M059J (cell line): ENCODE measurements at regions not wholly inside any gene's neighbourhood (a gene's known extent, or its start where the extent isn't known, plus 50 kb on each side); places are given as distances from the start of the nearest gene placed in this dataset.

ENCODE experiments used
- DNase-seq: peaks from one replicate; pipeline ENCODE4 v3.0.0-alpha.2; 2012; ENCODE audit warnings: low read depth

DNA sequence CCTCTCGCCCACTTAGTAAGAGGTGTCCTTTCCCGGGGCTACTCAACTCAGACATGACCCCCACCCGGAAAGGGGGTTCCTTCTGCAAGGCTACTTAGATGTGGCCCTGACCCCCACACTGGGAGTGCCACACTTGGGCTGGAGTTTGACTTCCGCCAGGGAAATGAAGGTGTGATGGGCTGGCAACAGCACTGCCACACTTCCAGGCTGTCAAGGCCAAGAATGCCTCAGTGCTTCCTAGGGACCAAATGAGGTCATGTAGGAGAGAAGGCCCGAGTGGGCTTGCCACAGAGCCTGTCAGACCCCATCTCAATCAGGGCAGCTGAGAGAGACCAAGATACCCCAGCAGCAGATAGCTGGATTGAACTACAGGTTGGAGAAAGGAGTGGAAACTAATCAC is 55.5 kb downstream of the DRD1 start:
- no peak for DNase-seq

DNA sequence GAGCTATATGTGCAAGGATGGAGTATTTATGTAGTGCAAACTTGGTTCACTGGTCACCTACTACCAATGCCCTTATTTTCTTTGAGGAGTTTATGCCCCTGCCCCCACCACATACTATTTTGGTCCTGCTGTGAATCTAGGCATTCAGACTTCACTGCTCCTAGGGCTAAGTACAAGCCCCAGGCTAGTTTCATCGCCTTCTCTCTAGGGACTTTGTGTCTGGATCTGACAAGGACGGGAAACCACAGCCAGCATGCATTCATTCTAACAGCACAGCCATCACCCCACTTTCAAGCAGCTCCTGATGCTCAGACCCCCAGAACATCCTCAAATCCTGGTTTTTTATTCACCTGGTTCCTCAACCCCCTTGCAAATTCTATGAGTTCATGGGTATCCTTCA is 56.8 kb downstream of the DRD1 start:
- DNase-seq: peak; percentile 16

DNA sequence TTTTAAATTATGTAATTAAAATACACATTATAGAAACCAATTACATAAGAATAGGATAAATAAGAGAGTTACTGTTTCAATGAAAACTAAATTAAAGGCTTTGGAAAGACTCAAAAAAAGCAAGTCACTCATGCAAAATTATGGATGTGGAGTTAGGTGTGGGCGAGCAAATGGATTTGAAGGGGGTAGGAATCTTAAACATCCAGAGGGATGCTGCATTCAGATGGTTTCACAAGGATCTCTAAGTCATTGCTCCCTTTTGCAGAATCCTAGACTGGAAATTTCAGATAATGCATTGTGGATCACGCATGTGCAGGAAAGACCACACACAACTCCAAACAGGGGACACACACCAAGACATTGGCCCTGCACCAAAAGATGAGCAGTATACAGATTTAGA is 57.5 kb downstream of the DRD1 start:
- no peak for DNase-seq

GRCh38 chr5:175385691-175386362 is 58.2 kb downstream of the DRD1 start:
- DNase-seq: peak; percentile 96

- DNase-seq: peak; percentile 71
Measured at GRCh38 chr5:175384724-175385552, 59.0 kb downstream of the DRD1 start.

DNA sequence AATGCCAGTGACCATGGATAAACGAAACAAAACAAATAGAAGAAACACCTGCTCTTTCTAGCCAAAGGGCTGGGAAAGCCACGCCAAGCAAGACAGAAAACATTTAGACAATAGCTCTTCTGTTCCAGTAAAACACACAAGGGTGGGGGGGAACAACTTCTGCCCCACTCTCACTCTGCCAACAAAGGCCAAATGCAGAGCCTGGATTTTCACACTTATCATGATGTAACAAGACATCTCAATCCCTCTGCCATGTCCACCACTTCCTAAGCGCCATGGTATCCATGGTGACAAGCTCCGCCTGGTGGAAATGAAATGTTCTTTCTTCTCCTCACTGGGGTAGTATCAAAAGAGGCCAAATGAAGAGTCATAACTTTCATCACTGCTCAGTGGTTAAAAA is 60.6 kb downstream of the DRD1 start:
- DNase-seq: peak; percentile 54

DNA sequence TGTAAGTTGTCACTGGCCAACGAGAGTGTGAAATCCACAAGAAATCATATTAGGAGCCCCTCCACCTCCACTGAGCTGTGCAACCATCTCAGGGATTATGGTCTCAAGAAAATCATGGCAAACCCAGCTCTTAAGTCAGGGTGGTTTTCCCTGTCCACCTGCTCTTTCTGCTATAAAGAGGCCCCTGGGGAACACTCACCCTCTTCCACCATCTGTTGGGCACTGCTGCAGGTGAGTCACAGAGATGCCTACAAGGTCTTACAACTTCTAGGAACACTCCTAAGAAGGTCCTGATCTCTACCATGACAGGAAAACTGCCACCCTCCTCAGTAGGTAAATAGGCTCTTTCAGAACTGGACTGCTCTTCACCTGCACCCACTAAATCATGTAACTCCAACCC is 61.8 kb downstream of the DRD1 start:
- DNase-seq: peak; percentile 15

DNA sequence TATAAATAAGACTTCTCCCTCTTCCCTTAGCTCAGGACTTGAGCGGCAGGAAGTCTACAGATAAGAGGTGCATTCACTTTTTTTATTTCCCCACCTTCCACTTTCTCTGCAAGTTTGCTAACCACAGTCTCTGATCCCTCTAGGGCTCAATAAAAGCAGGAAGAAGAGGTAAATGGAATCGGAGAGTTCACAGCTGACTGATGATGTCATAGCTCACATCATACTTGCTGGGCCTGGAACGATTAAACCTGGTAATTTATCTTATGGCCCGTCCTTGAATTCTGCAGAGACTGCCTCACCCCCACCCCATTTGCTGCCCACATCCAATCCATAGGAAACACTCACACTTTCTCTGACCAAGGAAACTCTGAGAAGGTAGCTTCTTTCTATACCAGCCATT is 62.9 kb downstream of the DRD1 start:
- peak; percentile 27 for DNase-seq

DNA sequence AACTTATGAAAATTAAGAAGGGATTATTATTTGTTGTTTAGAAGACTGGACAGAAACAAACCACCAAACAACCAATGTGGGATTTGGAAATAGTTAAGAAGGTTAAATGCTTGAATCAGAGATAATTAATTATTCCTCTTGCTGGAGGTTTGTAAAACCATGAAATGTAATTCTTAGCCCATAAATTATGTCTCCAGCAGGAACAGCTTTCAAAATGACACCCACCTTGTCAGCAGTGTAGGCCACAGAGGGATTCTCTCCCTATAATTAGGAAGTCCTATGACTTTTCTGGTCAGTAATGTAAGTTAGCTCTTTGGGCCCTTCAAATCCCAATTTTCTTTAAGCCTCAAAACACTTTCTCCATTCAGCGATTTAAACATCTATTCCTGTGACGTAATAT is 63.3 kb downstream of the DRD1 start:
- peak; percentile 24 for DNase-seq

- no peak for DNase-seq
Measured at GRCh38 chr5:175379867-175380266, 64.1 kb downstream of the DRD1 start.

DNA sequence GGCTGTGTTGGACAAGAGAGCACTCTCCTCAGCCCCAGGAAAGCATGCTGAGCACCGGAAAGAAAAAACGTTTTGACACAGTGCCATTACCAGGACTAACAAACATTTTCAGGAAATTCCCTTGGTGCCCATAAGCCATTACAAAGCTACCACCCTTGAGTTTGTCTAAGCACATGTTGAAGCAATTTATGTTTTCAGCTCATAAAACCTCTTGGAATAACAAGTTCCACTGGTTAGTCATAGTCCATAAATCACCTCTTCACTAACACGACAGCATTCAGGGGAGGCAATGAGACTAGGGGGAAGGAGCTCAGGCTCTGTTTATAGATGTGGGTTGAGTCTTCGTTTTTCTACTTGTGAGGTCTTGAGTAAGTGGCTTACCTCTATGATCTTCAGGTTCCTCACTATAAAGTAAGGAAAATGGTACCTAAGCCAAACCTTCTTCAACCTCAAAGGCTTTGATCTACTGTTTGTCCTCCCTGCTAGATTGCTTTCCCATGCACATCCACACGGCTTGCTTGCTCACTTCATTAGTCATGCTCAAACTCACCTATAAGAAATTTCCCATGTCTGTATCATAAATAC is 65.4 kb downstream of the DRD1 start:
- peak; percentile 100 for DNase-seq

DNA sequence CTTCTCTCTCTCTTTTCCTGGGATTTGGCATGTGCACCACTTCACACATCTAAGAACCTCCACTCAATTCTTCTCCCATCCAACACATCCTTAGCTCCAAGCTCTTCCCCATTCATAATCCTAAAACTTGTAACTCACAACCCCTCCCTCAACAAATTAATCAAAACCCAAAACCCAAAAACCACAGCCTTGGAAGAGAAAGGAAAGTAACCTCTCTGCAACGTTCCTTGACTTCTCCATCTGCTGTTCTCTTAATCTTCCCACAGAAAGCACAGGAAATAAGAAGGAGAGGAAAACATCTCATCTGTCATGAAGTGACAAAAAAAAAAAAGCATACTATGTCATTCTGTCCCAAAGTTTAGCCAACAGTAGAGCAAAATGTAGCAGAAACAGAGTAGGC is 66.2 kb downstream of the DRD1 start:
- DNase-seq: peak; percentile 41

DNA sequence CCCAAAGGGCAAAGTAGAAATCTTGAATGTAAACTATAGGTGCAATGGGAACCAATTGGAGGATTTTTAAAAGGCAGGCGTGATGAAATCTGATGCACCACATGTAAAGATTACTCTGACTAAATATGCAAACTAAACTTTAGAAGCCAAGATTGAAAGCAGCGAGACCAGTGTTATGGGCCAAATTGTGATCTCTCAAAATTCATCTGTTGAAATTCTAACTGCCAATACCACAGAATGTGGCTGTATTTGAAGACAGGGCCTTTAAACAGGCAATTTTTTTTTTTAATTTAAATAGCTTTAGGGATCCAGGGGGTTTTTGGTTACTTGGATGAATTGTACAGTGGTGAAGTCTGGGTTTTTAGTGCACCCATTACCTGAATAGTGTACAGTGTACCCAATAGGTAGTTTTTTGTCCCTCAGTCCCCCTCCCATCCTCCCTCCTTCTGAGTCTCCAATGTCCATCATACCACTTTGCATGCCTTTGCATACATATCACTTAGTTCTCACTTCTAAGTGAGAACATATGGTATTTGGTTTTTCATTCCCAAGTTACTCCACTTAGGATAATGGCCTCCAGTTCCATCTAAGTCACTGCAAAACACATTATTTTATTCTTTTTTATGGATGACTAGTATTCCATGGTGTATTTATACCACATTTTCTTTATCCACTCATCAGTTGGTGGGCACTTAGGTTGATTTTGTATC is 69.7 kb downstream of the DRD1 start:
- DNase-seq: no peak

GRCh38 chr5:175365866-175366265 is 78.1 kb downstream of the DRD1 start:
- no peak for DNase-seq

GRCh38 chr5:175363300-175363699 is 80.7 kb downstream of the DRD1 start:
- DNase-seq: no peak

DNA sequence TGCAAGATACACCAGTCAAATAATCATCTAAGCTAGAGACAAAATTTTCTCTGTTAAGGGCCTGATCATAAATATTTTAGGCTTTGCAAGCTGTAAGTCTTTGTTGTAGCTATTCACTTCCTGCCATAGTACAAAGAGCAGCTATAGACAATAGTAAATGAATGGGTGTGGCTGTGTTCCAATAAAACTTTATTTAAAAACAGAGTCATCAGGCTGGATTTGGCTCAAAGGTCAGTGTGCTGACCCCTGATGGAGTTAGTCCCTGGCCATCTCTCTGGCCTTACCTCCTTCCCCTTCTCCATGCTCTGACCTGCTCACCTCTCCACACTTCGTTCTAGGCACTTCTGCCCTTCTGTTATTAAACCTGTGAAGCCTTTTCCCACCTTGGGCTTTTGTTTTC is 86.0 kb downstream of the DRD1 start:
- no peak for DNase-seq

- DNase-seq: no peak
Measured at GRCh38 chr5:175356428-175356827, 87.6 kb downstream of the DRD1 start.

GRCh38 chr5:175354964-175355363 is 89.0 kb downstream of the DRD1 start:
- no peak for DNase-seq

- DNase-seq: peak; percentile 37
Measured at GRCh38 chr5:175353926-175354325, 90.1 kb downstream of the DRD1 start.

DNA sequence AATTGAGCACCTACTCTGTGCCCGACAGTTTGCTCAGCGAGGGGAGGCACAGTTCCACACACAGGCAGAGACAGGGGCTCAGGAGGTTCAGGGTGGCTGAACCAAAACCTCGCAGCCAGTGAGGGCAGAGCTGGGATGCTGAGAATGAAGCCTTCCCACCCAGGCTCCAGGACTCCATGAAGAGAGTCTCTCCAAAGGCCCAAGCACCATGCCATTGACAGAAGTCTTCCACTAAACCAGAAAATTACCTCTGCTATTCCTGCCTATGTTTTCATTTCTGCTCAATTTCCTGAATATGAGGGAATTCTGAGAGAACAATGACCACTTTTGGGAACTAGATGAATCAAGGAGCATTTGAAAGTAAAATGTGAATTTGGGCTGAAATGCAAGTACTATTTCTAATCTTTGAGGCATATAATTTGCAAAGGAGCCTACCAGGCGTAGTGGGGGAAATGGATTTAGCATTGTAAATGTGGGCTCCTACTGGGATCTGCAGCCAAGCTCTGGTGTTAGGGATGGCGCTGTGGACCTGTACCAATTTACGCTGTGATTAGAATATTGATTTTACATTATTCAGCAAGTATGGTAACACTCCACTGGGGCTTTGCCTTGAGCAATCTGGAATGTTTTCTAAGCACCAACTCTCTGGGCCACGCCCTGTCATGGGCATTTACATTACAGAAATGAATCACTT is 91.9 kb downstream of the DRD1 start:
- no peak for DNase-seq

DNA sequence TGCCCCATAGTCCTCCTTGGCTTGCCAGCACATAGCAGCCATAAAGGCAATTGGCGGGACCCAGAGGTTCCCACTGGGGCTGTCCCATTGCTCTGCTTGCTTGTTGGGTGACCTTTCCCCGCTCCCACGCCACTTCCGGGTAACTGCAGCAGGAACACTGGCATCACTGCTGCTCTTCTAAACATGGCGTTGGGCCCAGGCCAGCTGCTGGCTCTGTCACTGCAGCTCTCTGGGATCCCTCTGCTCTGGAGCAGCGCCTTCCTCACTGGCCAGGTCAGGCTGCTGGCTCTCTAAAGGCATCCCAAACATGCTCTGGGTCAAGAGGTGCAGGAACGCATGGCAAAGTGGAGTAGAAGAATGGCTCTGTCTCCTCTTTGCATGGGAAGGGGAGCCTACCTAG is 92.9 kb downstream of the DRD1 start:
- DNase-seq: peak; percentile 64

DNA sequence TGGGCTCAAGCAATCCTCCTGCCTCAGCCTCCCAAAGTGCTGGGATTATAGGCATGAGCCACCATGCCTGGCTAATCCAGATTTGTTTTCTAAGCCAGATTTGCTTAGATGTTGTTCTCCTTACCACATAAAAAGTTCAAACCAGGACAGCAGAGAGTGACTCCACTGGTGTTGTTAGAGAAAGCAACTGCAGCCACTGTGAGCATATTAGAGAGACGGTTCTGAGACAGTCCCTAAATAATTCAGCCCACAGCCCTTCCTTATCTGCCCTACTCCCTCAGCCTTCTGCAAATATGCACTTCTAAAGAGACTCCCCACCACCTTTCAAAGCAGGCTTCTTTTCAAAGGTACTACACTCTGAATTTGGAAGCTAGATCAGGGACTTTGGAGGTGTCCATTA is 96.1 kb downstream of the DRD1 start:
- peak; percentile 54 for DNase-seq
